Dermis blood vessel endothelial cell (primary cell): ENCODE measurements at regions not wholly inside any gene's neighbourhood (a gene's known extent, or its start where the extent isn't known, plus 50 kb on each side); places are given as distances from the start of the nearest gene placed in this dataset.

Source experiments
- DNase-seq: peaks from one replicate; pipeline ENCODE4 v3.0.0; 2010

DNA sequence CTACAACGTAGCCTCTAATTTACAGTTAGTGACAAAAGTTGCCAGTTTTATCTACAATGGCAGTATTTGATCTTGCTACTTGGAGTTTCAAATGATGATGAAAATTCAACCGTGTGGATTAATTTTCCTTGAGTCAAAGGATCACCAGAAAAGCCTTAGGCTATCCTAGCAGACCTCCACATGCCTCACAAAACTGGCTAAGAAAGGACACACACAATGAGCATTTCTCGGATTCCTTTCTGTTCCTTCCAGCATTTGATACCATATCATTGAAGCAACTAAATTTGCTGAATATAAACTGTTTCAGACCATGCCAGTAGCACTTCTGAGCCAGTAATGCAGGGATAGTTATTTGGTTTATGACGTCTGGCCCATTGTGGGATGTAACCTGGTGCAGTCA, 587.4 kb upstream of the MDFIC2 start:
- DNase-seq, result no peak

DNA sequence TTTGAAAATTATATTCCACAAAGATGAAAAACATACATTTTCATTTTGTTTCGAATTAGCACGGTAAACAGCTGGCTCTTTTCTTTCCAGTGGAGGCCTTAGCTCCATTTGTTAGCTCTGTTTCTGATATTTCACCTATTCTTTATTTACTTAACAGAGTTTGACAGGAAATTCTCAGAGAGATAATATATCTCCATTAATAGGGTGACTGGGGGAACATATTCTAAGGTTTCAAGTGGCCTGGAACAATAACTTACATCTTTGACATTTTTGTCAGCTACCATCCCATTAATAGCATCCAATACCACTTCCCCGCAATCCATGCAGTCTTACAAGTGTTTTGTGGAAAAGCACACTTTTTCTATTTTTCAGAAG, 577.6 kb upstream of the MDFIC2 start:
- DNase-seq, result no peak

DNA sequence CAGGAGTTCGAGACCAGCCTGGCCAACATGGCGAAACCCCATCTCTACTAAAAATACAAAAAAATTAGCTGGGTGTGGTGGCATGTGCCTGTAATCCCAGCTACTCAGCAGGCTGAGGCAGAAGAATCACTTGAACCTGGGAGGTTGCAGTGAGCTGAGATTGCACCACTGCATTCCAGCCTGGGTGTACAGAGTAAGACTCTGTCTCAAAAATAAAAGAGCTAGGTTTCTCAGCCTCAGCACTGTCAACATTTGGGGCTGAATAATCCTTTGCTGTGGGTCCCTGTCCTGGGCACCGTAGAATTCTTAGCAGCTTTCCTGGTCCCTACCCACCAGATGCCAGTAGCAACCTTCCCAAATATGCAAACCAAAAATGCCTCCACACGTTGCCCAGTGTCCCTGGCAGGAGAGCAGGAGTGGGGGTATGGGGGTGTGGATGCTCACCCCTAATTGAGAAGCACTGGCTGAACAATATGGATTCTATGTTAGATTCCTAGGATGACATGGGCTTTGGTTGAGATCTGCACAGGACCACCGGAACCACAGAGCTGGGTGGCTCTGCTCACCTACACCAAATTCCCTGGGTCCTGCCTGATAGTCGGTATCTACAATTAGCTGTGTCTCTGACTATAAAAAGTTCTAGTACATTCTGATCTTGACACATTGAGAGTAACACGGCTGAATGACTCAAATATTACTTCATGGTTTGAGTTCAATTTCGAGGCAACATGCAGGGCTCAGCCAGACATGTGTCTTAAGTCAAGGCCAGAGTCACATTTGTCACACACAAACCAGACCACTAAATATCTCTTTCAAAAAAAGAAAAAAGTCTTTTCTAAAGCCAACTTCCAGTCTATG, 577.0 kb upstream of the MDFIC2 start:
- no peak for DNase-seq

DNA sequence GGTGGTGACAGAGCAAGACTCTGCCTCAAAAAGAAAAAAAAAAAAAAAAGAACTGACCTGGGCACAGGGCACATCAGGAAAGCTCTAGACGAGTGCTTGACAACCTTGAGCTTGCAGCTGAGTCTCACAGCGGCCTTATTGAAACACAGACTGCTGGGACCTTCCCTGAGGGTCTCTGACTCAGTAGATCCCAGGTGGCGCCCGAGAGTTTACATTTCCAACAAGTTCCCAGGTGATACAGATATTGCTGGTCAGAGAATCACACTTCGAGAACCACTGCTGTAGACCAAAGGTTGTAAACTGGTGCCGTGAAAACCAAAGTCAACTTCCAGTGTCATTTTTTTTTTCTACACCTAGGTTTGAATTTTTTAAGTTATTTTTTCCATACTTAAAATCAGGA, 573.2 kb upstream of the MDFIC2 start:
- DNase-seq, result no peak

DNA sequence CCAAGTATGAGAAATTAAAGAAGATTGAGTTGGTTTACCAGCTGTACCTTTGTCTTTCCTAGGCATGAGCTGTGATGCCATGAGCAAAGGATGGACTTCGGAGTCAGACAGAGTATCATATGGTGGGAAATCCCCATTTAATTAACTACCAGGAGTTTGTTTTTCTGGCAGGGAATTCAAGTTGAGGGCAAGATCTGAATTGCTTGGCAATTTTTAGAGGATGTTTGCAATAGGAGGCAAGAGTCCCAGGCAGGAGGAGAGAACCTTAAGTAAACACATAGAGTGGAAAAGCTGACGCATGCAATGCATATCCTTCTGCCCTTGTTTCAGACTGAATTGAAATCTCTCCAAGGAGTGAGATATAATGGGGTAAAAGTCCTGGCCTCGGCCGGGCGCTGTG, 569.7 kb upstream of the MDFIC2 start:
- peak; percentile 22 for DNase-seq

DNA sequence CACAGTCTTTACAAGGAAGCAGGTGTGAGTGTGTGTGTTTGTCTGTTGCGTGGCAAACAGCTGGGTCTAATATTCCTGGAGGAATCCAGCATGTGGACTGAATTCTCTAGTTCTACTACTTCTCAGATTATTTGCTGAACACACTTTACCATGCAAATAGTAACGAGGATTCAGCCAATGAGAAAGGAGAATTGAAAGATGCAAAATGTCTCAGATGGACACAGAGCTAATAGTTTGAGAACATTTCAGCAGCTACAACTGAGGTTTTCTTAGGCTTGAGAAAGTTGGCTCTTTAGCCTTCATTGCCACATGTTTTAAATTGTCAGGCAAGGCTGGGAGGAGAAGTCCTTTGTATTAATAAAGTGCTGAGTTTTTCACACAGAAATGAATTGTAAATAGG, 568.0 kb upstream of the MDFIC2 start:
- DNase-seq, result no peak

DNA sequence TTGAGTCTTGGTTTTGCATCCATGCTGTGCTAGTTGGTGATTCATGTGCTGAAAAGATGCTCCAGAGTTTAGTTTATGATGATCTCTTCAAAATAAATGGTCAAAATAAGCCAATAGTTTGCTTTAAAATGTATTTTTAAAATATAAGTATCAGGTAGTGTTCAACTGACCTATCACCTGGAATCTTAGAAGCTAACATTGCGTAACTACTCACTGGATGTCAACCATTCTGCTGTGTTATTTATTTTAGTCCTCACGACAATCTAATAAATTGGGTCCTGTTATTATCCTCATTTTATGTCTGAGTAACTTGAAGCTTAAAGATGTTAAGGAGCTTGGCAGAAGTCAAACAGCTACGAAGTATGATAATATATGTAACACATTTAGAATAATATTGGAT, 563.7 kb upstream of the MDFIC2 start:
- DNase-seq, result no peak

DNA sequence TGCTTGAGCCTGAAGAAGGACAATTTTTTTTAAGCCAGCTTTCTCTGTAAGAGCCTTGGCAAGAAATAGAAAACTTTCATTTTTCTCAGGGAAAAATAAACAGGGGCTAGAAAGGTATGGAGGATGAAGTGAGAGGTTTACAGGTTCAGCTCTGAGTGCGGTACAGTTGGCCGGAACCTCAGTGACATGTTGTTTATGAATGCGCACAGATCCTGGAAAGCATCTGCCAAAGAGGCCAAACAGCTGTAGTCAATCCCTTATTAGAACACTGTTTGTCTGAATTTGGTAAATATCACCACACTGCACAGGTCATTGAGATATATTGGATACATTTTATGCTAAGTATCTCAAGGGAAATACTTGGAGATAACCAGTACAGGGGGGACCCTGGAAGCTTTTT, 561.8 kb upstream of the MDFIC2 start:
- no peak for DNase-seq

DNA sequence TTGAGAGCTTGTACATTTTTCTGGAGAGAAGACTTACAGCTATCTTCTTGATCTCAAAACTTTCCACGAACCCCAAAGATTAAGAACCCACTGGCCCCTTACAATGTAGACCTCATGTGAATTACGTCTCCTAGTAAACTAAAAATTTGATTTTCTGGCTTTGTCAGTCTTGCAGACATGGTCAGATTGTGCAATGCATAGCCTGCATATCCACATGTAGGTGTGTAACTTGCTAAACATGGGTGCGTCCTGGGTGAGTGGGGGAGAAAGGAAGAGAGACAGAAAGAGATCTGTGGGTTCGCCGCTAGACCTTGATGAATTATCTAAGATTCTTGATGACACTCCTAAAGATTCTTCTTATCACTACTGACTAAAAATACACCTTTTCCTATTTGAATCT, 561.2 kb upstream of the MDFIC2 start:
- DNase-seq, result no peak

DNA sequence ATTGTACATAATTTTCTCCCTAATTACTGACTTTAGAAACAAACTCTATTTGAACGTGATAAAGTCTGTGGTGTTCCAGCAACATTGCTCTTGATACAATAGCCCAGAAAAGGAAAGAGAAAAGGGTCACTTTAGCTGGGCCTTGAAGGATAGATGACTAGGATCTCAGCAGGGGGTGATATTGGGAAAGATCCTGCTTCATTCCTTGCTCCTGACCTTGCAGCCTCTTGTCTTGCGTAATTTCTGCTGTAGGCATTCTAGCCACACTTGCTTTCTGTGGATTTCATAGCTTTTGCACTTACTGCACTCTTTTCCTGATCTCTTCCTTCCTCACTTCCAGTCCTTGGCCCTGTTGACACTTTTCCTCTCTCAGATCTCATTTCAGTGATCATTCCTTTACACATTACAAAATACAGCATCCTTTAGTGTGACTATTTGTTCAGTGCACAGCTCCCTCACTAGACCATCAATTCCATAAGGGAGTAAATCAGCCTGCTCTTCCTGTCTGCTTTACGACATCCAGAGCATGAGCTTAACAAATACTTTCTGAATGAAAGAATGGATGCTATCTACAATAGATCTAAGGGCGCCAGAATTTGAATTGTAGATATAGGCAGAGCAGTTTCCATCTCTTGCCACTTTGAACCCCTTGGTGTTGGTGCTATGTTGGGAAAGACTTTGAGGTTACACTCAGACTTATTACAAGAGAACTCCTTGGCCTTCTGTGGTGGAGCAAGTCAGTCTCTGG, 559.6 kb upstream of the MDFIC2 start:
- no peak for DNase-seq

DNA sequence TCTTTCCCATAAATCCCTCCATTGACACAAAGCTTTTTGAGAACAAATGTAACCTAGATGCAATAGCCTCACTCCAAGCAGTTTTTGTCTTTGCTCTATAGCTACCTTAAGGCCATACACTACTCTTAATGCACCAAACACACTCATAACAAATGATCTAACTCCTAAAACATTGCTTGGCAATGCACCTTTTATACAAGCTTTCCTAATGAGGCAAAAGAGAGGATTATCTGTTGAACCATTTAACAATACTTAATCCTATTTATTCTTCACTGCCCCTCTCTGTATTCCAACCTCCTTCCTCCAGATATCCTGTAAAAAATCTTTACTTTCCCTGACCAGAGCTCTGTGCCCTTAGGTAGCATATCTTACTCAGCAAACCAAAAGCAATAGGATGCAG, 558.1 kb upstream of the MDFIC2 start:
- no peak for DNase-seq

DNA sequence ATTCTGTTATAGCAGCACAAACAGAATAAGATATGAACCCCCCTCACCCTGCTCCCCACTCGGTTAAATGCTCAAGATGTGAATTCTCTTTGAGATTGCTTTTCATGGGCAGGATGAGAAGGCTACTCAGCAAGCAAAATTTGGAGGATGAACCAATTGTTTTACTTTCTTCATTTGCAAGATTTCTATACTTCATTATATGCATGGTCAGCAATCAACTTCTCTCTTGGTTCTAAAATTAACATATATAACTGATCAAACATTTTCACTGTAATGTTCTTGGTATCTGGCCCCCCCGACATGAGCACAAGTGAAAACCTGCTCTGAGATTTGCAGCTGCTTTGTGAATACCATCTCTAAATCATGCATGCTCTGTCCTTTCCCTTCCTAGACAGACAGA, 556.1 kb upstream of the MDFIC2 start:
- no peak for DNase-seq

DNA sequence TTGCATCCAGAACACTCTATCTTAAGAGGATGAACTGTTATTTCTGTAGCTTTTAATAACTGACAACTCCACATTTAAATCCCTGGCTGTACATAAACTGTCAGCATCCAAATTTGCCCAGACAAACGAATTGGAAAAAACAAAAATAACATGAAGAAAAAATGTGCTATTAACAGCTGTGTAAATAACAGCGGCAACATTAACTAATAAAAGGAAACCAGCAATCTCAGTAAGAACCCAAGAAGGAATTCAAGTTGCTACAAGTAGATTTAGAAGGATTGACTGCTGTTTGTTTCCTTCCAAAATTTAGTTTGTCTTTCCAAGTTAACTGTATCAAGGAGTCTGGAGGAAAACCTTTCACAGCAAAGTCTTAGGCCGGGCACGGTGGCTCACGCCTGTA, 550.6 kb upstream of the MDFIC2 start:
- DNase-seq, result no peak

DNA sequence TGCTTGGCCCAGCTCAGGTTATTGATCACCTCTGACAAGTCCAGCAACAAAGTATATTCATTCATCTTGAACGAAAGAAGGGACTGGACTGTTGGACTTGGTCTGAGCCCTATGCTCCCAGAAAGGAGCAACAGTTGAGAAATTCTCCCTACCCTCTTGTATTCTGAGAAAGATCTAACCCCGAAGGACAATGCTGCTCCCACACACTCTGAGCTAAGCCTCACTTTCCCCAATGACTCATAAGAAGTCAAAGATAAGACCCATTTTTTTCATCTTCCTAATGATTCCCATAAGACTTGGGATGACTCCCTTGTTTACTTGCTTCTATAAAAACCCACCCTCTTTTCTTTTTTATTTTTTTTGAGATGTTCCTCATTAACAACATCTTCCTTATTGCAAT, 549.4 kb upstream of the MDFIC2 start:
- no peak for DNase-seq

DNA sequence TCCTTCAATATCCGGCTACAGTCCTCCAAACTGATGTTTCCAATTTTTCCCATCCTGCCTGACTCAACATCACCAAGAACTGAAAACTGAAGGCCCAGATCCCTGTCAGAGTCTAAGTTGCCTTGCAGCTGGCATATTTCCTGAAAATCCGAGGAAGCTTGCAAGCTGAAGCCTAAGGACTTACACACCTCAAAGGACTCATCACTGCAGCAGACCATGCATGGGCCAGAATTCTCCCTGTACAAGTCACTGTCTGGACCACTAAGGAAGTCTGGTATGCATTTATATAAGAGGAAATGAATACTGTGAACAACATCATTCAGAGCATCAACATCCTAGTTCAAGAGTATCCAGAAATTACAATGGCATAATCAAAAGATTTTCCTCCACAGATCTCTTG, 548.8 kb upstream of the MDFIC2 start:
- DNase-seq, result no peak

DNA sequence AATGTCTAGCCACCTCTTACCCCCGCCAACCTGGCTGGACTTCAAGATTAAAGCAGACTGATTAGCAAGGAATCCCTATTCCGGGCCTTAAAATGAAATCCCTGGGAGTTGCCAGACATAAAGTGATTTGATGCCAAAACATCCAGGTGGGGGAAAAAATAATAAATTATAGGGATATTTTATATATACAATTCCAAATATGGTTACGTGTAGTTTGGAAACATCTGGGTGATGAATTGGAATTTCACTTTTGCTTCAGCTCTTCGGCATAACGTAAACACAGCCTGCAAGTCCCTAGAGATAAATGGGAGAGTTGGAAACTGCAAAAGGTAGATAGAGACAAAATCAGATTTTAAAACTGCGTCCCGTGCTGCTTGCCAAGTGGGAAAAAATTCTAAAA, 545.5 kb upstream of the MDFIC2 start:
- DNase-seq, result no peak

DNA sequence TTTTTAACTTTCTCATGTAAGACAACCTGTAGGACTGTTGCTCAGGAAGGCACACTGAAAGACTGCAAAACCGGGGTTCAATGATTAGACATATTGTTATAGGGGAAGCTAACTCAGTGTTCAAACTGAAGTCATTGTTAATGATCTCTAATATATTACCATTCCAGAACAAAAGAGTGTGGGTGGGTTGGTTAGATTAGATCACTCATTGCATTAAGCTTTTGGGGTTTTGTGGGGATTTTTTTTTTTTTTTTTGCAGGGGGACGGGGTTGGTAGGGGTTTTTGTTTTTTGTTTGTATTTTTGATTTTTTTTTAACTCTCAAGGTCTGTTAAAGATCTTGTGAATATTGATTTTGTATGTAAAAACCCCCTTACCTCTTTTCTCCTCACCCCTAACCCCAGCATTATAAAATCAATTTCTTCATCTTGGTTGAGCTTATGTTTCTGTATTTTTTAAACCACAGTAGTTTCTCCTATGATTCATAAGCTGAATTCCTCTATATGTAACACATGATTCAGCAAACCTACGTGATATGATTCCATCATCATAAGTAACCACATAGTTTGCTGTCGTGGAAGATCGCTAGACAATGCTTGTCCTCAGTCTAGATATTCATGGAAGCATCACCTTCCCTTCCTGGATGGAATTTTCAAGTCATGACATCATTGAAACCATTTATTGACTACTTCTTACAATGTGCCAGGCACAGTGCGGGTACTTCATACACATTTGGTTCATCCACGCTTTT, 544.1 kb upstream of the MDFIC2 start:
- peak; percentile 60 for DNase-seq

DNA sequence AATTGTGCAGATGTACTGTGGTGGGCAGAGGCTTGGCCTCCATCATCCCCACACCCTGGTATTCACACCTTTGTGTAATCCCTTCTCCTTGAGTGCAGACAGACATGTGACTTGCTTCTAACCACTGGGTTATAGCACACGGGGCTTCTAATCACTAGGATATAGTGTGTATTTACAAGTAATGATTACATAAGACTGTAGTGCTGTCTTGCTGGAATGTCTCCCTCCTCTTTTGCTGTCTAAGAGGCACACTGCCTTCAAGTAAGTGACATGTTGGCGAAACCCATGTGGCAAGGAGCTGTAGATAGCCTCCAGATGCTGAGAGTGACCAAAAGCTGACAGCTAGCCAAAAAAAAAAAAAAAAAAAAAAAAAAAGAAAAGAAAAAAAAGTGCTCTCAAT, 542.7 kb upstream of the MDFIC2 start:
- DNase-seq, result no peak

DNA sequence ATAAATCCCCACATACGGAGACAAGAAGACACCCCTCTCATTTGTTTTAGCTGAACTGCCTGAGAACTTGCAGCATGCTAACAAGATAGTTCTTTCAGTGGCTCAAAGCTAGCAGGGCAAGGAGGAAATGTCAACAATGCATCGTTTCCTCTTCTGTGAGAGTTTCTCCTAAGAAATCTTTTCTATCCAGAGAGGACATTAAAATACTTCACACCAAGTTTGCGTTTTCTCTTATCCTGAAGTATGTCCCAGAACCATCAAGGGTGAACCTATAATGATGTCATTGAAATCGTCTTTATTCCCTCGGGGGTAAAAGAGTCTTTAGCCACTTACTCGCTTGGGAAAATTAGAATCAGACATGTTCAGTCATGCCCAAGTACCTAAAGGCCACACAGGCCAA, 541.7 kb upstream of the MDFIC2 start:
- peak; percentile 68 for DNase-seq

DNA sequence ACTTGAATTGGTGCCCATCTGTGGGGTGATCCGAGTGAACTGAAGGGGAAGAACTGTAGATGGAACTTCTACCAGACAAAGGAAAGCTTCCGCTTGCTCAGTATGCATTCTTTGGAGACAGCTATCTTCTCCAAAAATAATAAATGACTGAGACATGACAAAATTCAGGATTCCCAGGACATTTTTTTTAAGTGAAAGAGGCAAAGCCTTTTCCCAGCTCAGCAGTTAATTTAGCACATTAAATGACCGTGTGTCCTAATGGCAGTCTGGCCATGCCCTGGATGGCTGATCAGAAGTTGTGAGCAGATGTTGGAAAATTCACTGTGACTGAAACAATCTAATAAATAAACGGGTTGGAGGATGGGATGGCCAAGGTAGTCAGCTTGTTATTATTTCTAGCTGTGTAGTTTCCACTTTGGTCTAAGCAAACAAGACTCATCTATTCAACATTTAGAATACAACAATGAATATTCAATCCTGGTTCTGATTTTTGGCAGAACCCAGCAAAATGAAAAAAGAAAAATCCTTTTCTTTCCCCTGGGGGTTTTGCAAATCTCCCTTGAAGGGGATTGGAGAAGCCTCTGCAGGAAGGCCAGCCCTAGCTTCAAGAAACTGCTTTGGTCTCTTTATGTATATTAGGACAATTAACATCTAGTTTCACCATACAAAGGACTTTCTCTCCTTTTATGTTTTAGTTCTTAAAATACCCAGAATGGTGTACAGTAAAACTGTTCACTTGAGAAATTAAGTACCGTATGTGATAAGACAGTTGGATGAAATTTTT, 540.9 kb upstream of the MDFIC2 start:
- DNase-seq, result peak; percentile 57

DNA sequence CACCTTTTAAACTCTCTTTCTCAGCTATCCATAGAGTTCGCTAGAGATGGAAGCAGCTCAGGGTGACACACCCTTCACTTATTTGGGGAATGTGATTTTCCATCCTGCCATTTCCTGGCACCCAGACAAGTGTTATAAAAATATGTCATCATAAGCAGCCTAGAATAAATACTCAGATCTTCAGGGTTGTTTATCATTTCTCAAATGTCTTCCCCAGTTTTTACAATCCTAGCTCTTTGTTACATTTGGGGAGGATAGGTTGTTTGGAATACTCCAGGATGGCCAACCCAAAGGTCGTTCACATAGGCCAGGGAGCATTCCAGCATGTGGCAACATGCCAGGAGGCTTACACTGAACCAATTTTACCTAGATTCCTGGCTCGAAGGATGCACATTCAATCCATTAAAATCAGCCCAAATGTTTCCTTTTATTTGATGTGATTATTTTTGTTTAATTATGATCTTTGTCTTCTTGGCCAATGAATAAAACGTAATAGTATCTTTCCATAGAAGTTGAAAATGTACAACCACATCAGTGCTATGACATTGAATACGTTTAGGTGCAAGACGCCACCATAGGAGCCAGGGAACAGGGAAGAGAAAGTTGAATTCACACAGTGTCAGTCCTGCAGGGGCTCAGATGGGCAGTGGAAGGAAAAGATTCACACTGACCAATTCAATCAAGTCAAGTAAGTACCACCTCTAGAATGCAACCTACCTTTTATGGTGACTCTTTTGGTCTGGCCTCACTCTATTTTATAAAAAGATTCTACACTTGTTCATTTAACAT, 537.7 kb upstream of the MDFIC2 start:
- peak; percentile 90 for DNase-seq
